OCI-LY3 (cell line): ENCODE measurements at regions not wholly inside any gene's neighbourhood (a gene's known extent, or its start where the extent isn't known, plus 50 kb on each side); places are given as distances from the start of the nearest gene placed in this dataset.

ENCODE experiments used
- EZH2phosphoT487 ChIP-seq: fragments of 200-600 bp; shearing (Covaris generic); IDR thresholded peaks from 2 replicates; pipeline ENCODE4 v1.6.1; 2018; ENCODE audit warnings: antibody characterized with exemption, mixed run types, low read depth
- TF ChIP-seq, protein P1 (sequence below): fragments of 200-600, 300-600 bp; sonication (generic); IDR thresholded peaks from 2 replicates; pipeline ENCODE4 v1.5.1; 2014; ENCODE audit warnings: antibody characterized with exemption, low read length, low read depth

GRCh38 chr10:8987712-8988111 is 933.2 kb downstream of the GATA3 start:
- TF ChIP-seq, protein P1, sequence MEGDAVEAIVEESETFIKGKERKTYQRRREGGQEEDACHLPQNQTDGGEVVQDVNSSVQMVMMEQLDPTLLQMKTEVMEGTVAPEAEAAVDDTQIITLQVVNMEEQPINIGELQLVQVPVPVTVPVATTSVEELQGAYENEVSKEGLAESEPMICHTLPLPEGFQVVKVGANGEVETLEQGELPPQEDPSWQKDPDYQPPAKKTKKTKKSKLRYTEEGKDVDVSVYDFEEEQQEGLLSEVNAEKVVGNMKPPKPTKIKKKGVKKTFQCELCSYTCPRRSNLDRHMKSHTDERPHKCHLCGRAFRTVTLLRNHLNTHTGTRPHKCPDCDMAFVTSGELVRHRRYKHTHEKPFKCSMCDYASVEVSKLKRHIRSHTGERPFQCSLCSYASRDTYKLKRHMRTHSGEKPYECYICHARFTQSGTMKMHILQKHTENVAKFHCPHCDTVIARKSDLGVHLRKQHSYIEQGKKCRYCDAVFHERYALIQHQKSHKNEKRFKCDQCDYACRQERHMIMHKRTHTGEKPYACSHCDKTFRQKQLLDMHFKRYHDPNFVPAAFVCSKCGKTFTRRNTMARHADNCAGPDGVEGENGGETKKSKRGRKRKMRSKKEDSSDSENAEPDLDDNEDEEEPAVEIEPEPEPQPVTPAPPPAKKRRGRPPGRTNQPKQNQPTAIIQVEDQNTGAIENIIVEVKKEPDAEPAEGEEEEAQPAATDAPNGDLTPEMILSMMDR = no peak
- no peak for TF ChIP-seq EZH2phosphoT487
